Heart left ventricle (tissue), 16 donors: ENCODE measurements at regions not wholly inside any gene's neighbourhood (a gene's known extent, or its start where the extent isn't known, plus 50 kb on each side); places are given as distances from the start of the nearest gene placed in this dataset.
A peak's percentile ranks its signal among the peaks of the same experiment; 100 is the strongest.
"Not testable (repeated sequence)": the region's sequence is repeated elsewhere in the genome, so short reads cannot be mapped to it uniquely, and the experiment has no call there.

Experiments used
- ATAC-seq, 4 donors: fragments of 200-7000 bp; cut with Tn5 transposase; one replicate each; pipeline ENCODE4 v1.9.1; 2020 to 2022; ENCODE audit warnings: moderate library complexity in 4 of 4, mild to moderate bottlenecking in 3 of 4, moderate number of reproducible peaks in 1 of 4
- DNase-seq, 5 donors: peaks; one replicate each; pipeline ENCODE4 v3.0.0-alpha.2; 2020
- H3K27ac ChIP-seq, 12 donors: fragments of 200-600 bp; sonication (generic) in 4 of 12; one replicate each; pipeline versions ENCODE4 v1.5.0 to v1.8.0; 2016 to 2022; ENCODE audit warnings: mild to moderate bottlenecking in 2 of 12
- H3K27me3 ChIP-seq, 9 donors: fragments of 200-600 bp; sonication (generic) in 2 of 9; one replicate each; pipeline versions ENCODE4 v1.5.1 to v1.8.0; 2016 to 2022; ENCODE audit warnings: mild to moderate bottlenecking in 3 of 9
- H3K36me3 ChIP-seq, 9 donors: fragments of 200-600 bp; sonication (generic) in 2 of 9; one replicate each; pipeline versions ENCODE4 v1.5.0 to v1.8.0; 2018 to 2022; ENCODE audit warnings: mild to moderate bottlenecking in 2 of 9
- H3K4me1 ChIP-seq, 12 donors: fragments of 200-600 bp; sonication (generic) in 4 of 12; one replicate each; pipeline versions ENCODE4 v1.5.0 to v1.8.0; 2016 to 2022; ENCODE audit warnings: mild to moderate bottlenecking in 3 of 12
- H3K4me3 ChIP-seq, 12 donors: fragments of 200-600 bp; sonication (generic) in 4 of 12; one replicate each; pipeline versions ENCODE4 v1.5.0 to v1.8.0; 2017 to 2022; ENCODE audit warnings: mild to moderate bottlenecking in 9 of 12, moderate library complexity in 4 of 12
- H3K9me3 ChIP-seq, 12 donors: fragments of 200-600 bp; sonication (generic) in 4 of 12; one replicate each; pipeline versions ENCODE4 v1.5.0 to v1.8.0; 2016 to 2022; ENCODE audit warnings: mild to moderate bottlenecking in 1 of 12
- POLR2A ChIP-seq, 2 donors: fragments of 450-650 bp; IDR thresholded peaks; one replicate each; pipeline ENCODE4 v1.6.1; 2017; ENCODE audit warnings: antibody characterized with exemption in 2 of 2, mild to moderate bottlenecking in 2 of 2, moderate library complexity in 2 of 2
- WGBS, 4 donors: extraction: QIAGEN DNeasy Blood & Tissue Kit in 2 of 4; methylation state at CpG; one replicate each; pipeline versions ENCODE4 v1.1.5 to v1.1.7; 2013 to 2018; 5-methylcytosine and 5-hydroxymethylcytosine counted together
- intact Hi-C, 10 donors: fragments of 100-400 bp; cut with DNase I; formaldehyde crosslinking; loops; one replicate each; pipeline versions ENCODE4 v1.11.1 to v1.14.2; 2022
- microRNA-seq, 4 donors: library from miRNA; unstranded; fragments of <30 nt; microRNA quantifications; one replicate each; pipeline versions ENCODE4 to v1.2.0, GENCODE V29; 2017 to 2020
- TF ChIP-seq, protein P1 (sequence below), 12 donors: fragments of 200-600 bp; sonication (generic) in 4 of 12; IDR thresholded peaks; one replicate each; pipeline versions ENCODE4 v1.5.0 to v1.8.0; 2018 to 2022; ENCODE audit warnings: antibody characterized with exemption in 12 of 12, mild to moderate bottlenecking in 5 of 12
- donor health status: ischemic (EF 13 %, LVEDD 7.1; RV severe dilation, severe dysfunction).
- donor health status: healthy with polysubstance abuse.
- donor health status: DM: no; HTN: yes; CAD: no.
- donor health status: DM: no; HTN: no; CAD: no.
- donor health status: ischemic (EF 25% LVEDD 6.9; RV normal size, moderate dysfunction).
- donor health status: ischemic (EF 25% LVEDD 5.7; RV mildly dilated, moderate dysfunction).
- donor health status: healthy.
- donor health status: DM: yes; HTN: yes; CAD: no.
- donor health status: ischemic (EF 35%, LVEDD 5.7; RV mildly dilated, moderate dysfunction).
- donor health status: nonischemic (EF 11% LVEDD 7.7; RV severe dilation, severe dysfunction).
- donor health status: DM: yes; HTN: yes; CAD: no.
- donor health status: PGD.
- donor health status: ischemic (EF 29% LVEDD 5.4; RV normal size, mild dysfunction).
- donor health status: nonischemic (EF 23%, LVEDD 6.1; RV moderate dilation, normal function).

DNA sequence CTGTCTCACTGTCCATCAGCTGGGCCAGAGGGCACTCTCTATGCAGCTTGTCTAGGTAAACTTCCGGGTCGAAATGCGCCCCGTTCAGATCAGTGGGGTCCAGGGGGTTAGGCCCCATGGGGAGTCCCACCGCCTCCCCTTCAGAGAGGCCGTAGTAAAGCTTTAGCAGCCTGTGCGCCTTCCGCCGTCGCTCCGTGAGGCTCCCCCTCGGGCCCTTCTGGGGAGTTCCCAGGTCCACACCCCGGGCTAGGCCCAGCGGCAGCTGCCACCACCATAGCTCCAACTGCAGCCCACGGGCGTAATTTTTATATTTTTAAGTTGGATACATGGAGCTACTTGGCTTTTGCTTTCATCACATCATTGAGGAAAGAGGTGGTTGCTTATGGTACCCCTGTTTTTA, 73.7 kb upstream of the FRG2C start:
- 81 to 91% (median 89%) methylated on average over 14 to 16 of the region's 16 CpGs for WGBS, 4 donors
- not testable (repeated sequence) for H3K27me3 ChIP-seq, H3K4me3 ChIP-seq, H3K27ac ChIP-seq, H3K4me1 ChIP-seq, H3K9me3 ChIP-seq, H3K36me3 ChIP-seq, ATAC-seq, DNase-seq
- intact Hi-C loops, result loop anchor here in 2 of 10 donors (5.0 kb wide), 1 partner anchor 218 kb away; no protein-coding TSS in a partner anchor

DNA sequence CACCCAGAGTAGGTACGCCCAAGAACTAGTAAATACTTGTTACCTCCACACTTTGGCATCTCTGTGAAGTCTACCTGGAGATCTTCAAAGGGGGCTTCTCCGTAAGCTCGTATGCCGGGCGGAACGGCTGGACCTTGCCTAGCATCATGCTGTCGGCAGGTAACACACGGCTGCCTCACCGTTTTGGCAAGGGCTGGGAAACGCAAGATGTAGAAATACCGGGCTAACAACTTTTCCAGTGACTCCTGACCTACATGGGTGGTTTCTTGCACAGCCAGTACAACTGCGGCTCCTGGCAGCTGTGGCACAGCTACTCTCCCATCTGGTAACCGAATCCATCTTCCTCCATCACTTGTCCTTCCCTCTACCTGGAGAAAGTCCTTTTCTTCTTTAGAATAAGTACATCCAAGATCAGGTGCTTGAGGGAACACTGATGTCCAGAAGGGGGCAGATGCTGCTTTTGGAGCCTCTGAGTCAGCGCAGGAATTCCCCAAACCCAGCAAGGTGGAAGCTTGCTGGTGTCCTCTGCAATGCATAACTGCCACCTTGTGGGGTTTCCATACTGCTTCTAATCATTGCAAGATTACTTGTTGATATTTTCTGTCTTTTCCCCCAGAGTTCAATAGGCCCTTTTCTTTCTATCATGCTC, 59.7 kb upstream of the FRG2C start:
- intact Hi-C loops, result not testable (repeated sequence)

DNA sequence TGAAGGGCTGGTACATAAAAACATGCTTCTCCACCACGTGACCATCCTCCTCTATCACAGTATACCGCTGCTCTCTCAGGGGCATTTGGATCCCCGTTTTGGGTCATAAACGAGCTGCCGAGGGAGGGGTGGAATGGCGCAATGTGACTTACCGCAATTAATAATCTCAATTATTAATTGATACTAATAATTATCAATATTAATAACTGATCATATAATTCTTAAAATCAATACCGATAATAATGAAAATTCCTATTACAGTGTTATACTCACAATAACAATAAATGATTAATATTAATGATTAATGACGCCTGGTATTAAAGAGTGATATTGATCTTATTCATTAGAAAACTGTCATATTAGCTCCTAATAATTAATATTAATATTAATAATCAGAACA, 56.1 kb upstream of the FRG2C start:
- peaks cover 0 to 32% (median 5%) of the 10 kb centered on the region in 9 donors for H3K27me3 ChIP-seq
- DNase-seq, H3K4me1 ChIP-seq, H3K9me3 ChIP-seq, H3K27ac ChIP-seq, intact Hi-C loops, ATAC-seq, H3K36me3 ChIP-seq, H3K4me3 ChIP-seq: not testable (repeated sequence)
- 82 to 90% (median 87%) methylated on average over 9 of the region's 9 CpGs for WGBS, 4 donors

More for the DNA sequence above, 59.7 kb upstream of the FRG2C start:
- peaks cover 0 to 11% (median 0%) of the 10 kb centered on the region in 9 donors for H3K27me3 ChIP-seq
- H3K27ac ChIP-seq, H3K9me3 ChIP-seq, H3K4me1 ChIP-seq, H3K36me3 ChIP-seq, ATAC-seq, H3K4me3 ChIP-seq, DNase-seq: not testable (repeated sequence)
- TF ChIP-seq, protein P1, sequence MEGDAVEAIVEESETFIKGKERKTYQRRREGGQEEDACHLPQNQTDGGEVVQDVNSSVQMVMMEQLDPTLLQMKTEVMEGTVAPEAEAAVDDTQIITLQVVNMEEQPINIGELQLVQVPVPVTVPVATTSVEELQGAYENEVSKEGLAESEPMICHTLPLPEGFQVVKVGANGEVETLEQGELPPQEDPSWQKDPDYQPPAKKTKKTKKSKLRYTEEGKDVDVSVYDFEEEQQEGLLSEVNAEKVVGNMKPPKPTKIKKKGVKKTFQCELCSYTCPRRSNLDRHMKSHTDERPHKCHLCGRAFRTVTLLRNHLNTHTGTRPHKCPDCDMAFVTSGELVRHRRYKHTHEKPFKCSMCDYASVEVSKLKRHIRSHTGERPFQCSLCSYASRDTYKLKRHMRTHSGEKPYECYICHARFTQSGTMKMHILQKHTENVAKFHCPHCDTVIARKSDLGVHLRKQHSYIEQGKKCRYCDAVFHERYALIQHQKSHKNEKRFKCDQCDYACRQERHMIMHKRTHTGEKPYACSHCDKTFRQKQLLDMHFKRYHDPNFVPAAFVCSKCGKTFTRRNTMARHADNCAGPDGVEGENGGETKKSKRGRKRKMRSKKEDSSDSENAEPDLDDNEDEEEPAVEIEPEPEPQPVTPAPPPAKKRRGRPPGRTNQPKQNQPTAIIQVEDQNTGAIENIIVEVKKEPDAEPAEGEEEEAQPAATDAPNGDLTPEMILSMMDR (IDR thresholded peaks at IDR 0.05), result peak in 5 of 12 donors; percentile 10 to 31 (median 23)
- 72 to 80% (median 74%) methylated on average over 13 to 14 of the region's 14 CpGs for WGBS, 4 donors

DNA sequence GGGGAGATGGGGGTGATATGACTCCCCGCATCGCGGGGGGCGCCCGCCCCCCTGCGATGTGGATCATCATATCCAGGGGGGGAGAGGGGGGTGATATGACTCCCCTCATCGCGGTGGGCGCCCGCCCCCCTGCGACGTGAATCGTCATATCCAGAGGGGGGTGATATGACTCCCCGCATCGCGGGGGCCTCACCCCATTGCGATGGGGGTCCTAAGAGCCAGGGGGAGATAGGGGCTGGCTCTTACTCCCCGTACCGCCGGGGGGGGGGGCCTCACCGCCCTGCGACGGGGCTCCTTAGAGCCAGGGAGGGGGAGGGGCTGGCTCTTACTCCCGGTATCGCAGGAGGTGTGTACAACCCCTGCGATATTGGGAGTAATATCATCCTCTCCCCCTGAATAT, 54.5 kb upstream of the FRG2C start:
- H3K4me3 ChIP-seq, H3K27ac ChIP-seq, DNase-seq, H3K9me3 ChIP-seq, ATAC-seq, H3K4me1 ChIP-seq, intact Hi-C loops, H3K36me3 ChIP-seq: not testable (repeated sequence)
- WGBS, 4 donors, result 26 to 50% (median 29%) methylated on average over 16 to 26 of the region's 26 CpGs
- H3K27me3 ChIP-seq, result peaks cover 0 to 30% (median 5%) of the 10 kb centered on the region in 9 donors

DNA sequence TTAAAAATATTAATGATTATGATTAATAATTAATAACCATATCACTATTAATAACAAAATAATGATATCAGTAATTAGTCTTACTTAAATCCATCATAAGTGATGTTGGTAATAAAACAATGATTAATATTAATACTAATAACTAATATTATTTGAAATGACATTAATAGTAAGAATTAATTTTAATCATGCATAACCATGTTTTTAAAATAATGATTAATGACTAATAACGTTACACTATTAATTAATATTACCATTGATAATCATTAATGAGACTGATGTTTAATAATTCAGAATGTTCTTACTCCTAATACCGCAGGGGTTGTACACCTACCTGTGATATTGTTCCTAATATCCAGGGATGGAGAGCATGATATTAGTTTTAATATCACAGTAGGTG, 53.4 kb upstream of the FRG2C start:
- TF ChIP-seq POLR2A (IDR thresholded peaks at IDR 0.05), result no peak
- TF ChIP-seq, protein P1 (IDR thresholded peaks at IDR 0.05), result no peak
- no peaks in the 10 kb centered on the region for H3K9me3 ChIP-seq
- 76 to 83% (median 80%) methylated on average over 2 of the region's 2 CpGs for WGBS, 4 donors
- peaks cover 0 to 30% (median 5%) of the 10 kb centered on the region in 9 donors for H3K27me3 ChIP-seq
- H3K4me3 ChIP-seq, result no peak overlapping the region
- no peaks in the 10 kb centered on the region for H3K36me3 ChIP-seq
- no peak for DNase-seq
- intact Hi-C loops, result no loop called here
- H3K27ac ChIP-seq, result no peak overlapping the region
- ATAC-seq, result no peak
- no peaks in the 10 kb centered on the region for H3K4me1 ChIP-seq

DNA sequence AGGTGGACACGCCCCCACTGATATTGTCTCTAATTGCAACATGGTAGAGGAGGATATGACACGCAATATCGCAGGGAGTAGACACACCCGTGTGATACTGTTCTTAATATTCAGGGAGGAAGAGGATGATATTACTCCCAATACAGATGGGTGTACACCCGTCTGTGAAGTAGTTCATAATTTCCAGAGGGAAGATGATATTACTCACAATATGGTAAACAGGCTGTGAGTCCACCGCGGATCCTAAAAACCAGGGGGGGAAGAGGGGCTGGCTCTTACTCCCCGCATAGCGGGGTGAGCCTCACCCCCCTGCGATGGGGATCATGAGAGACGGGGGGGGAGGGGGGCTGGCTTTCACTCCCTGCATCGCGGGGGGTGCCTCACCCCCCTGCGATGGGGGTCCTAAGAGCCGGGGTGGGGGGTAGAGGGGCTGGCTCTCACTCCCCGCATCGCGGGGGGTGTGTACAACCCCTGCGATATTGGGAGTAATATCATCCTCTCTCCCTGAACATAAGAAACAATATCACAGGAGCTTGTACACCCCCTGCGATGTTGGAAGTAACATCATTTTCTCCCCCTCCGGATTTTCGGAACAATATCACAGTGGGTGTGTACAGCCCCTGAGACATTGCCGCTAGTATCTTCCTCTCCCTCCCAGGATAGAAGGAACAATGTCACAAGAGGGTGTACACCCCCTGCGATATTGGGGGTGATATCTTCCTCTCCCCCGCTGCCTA, 52.2 kb upstream of the FRG2C start:
- peaks cover 0 to 30% (median 5%) of the 10 kb centered on the region in 9 donors for H3K27me3 ChIP-seq
- H3K4me1 ChIP-seq, ATAC-seq, intact Hi-C loops, H3K27ac ChIP-seq, H3K9me3 ChIP-seq, H3K36me3 ChIP-seq, DNase-seq, H3K4me3 ChIP-seq: not testable (repeated sequence)
- WGBS, 4 donors, result 49 to 60% (median 56%) methylated on average over 15 to 25 of the region's 25 CpGs

Small RNAs in the stretch of these regions (microRNA-seq; reads per million reads assigned to microRNA genes)
- gene MIR4444-2, result 0 reads per million in 4 donors
